Tibial nerve (tissue), 3 donors: ENCODE measurements at regions not wholly inside any gene's neighbourhood (a gene's known extent, or its start where the extent isn't known, plus 50 kb on each side); places are given as distances from the start of the nearest gene placed in this dataset.

ENCODE experiments used
- CTCF ChIP-seq, 5 experiments: fragments of 200-600 bp in 3 of 5; fragments of 450-650 bp in 2 of 5; sonication (generic) in 3 of 5; IDR thresholded peaks; one replicate each; pipeline ENCODE4 v1.5.1; 2016 to 2019; ENCODE audit warnings: antibody characterized with exemption in 5 of 5, mild to moderate bottlenecking in 3 of 5, moderate library complexity in 2 of 5
- POLR2A ChIP-seq, 2 donors: fragments of 450-650 bp; IDR thresholded peaks; one replicate each; pipeline ENCODE4 v1.6.1; 2017; ENCODE audit warnings: antibody characterized with exemption in 2 of 2, mild to moderate bottlenecking in 2 of 2, moderate library complexity in 2 of 2

GRCh38 chr19:31575846-31576335 lies 226.7 kb upstream of the TSHZ3 start:
- no peak for TF ChIP-seq CTCF (IDR thresholded peaks at IDR 0.05)
- TF ChIP-seq POLR2A (IDR thresholded peaks at IDR 0.05): no peak
